ENCODE measurements at regions not wholly inside any gene's neighbourhood (a gene's known extent, or its start where the extent isn't known, plus 50 kb on each side); places are given as distances from the start of the nearest gene placed in this dataset.

GRCh38 chr15:81504170-81504905, 130.3 kb upstream of the TMC3 start:
- TF ChIP-seq CTCF (IDR thresholded peaks at IDR 0.05; ENCODE audit: borderline replicate concordance, extremely low read depth, insufficient read depth), result no peak
- DNase-seq, result no peak
- no peak overlapping the region for H3K9ac ChIP-seq (ENCODE audit: low read length in 3 of 3)
- intact Hi-C loops (cut with DNase I), result no loop called here
- no peaks in the 10 kb centered on the region for H3K36me3 ChIP-seq (ENCODE audit: control insufficient read depth in 2 of 3, insufficient read depth in 3 of 3, low read length in 3 of 3)
- H3K9me3 ChIP-seq (ENCODE audit: control insufficient read depth in 2 of 3, insufficient read depth in 1 of 3, low read length in 3 of 3), result no peaks in the 10 kb centered on the region
- no peak overlapping the region for H3K27ac ChIP-seq (ENCODE audit: low read depth in 2 of 2, low read length in 2 of 2)
- H3K4me1 ChIP-seq (ENCODE audit: control insufficient read depth in 2 of 3, insufficient read depth in 2 of 3, low read depth in 1 of 3, low read length in 3 of 3), result no peaks in the 10 kb centered on the region
- H3K27me3 ChIP-seq (ENCODE audit: control insufficient read depth, insufficient read depth, low read length), result no peaks in the 10 kb centered on the region
- H3K4me3 ChIP-seq (ENCODE audit: low read length in 3 of 3), result no peak overlapping the region
- no peak for FAIRE-seq

GRCh38 chr15:81502439-81502838, 128.4 kb upstream of the TMC3 start:
- Histone ChIP-seq H3K9ac (ENCODE audit: low read length in 3 of 3) (no peak overlapping the region), H3K4me3 (ENCODE audit: low read length in 3 of 3) (no peak overlapping the region), H3K27me3 (ENCODE audit: control insufficient read depth, insufficient read depth, low read length) (no peaks in the 10 kb centered on the region), H3K4me1 (ENCODE audit: control insufficient read depth in 2 of 3, insufficient read depth in 2 of 3, low read depth in 1 of 3, low read length in 3 of 3) (no peaks in the 10 kb centered on the region), H3K36me3 (ENCODE audit: control insufficient read depth in 2 of 3, insufficient read depth in 3 of 3, low read length in 3 of 3) (no peaks in the 10 kb centered on the region), H3K9me3 (ENCODE audit: control insufficient read depth in 2 of 3, insufficient read depth in 1 of 3, low read length in 3 of 3) (no peaks in the 10 kb centered on the region), H3K27ac (ENCODE audit: low read depth in 2 of 2, low read length in 2 of 2) (no peak overlapping the region)
- FAIRE-seq, result no peak
- no peak for DNase-seq
- intact Hi-C loops (cut with DNase I), result no loop called here
- TF ChIP-seq CTCF (IDR thresholded peaks at IDR 0.05; ENCODE audit: borderline replicate concordance, extremely low read depth, insufficient read depth), result no peak

- TF ChIP-seq CTCF (IDR thresholded peaks at IDR 0.05; ENCODE audit: borderline replicate concordance, extremely low read depth, insufficient read depth), result no peak
- Histone ChIP-seq H3K36me3 (ENCODE audit: control insufficient read depth in 2 of 3, insufficient read depth in 3 of 3, low read length in 3 of 3) (no peaks in the 10 kb centered on the region), H3K27me3 (ENCODE audit: control insufficient read depth, insufficient read depth, low read length) (no peaks in the 10 kb centered on the region), H3K4me1 (ENCODE audit: control insufficient read depth in 2 of 3, insufficient read depth in 2 of 3, low read depth in 1 of 3, low read length in 3 of 3) (no peaks in the 10 kb centered on the region), H3K9ac (ENCODE audit: low read length in 3 of 3) (no peak overlapping the region), H3K4me3 (ENCODE audit: low read length in 3 of 3) (no peak overlapping the region), H3K27ac (ENCODE audit: low read depth in 2 of 2, low read length in 2 of 2) (no peak overlapping the region), H3K9me3 (ENCODE audit: control insufficient read depth in 2 of 3, insufficient read depth in 1 of 3, low read length in 3 of 3) (no peaks in the 10 kb centered on the region)
- FAIRE-seq, result no peak
- intact Hi-C loops (cut with DNase I), result no loop called here
- DNase-seq, result peak in 1 of 5 donors; percentile 12
Observed at GRCh38 chr15:81500081-81500480, 126.1 kb upstream of the TMC3 start.

- H3K4me3 ChIP-seq (ENCODE audit: low read length in 3 of 3), result no peak overlapping the region
- TF ChIP-seq CTCF (IDR thresholded peaks at IDR 0.05; ENCODE audit: borderline replicate concordance, extremely low read depth, insufficient read depth), result no peak
- no peaks in the 10 kb centered on the region for H3K9me3 ChIP-seq (ENCODE audit: control insufficient read depth in 2 of 3, insufficient read depth in 1 of 3, low read length in 3 of 3)
- H3K4me1 ChIP-seq (ENCODE audit: control insufficient read depth in 2 of 3, insufficient read depth in 2 of 3, low read depth in 1 of 3, low read length in 3 of 3), result no peaks in the 10 kb centered on the region
- H3K36me3 ChIP-seq (ENCODE audit: control insufficient read depth in 2 of 3, insufficient read depth in 3 of 3, low read length in 3 of 3), result no peaks in the 10 kb centered on the region
- H3K9ac ChIP-seq (ENCODE audit: low read length in 3 of 3), result no peak overlapping the region
- DNase-seq (peak in 2 of 5 donors; percentile 24 to 41), FAIRE-seq (no peak)
- H3K27me3 ChIP-seq (ENCODE audit: control insufficient read depth, insufficient read depth, low read length), result no peaks in the 10 kb centered on the region
- H3K27ac ChIP-seq (ENCODE audit: low read depth in 2 of 2, low read length in 2 of 2), result no peak overlapping the region
- intact Hi-C loops (cut with DNase I), result no loop called here
Observed at GRCh38 chr15:81498294-81498693, 124.3 kb upstream of the TMC3 start.

Measured in kidney (tissue), 13 donors.